ENCODE measurements at regions not wholly inside any gene's neighbourhood (a gene's known extent, or its start where the extent isn't known, plus 50 kb on each side); places are given as distances from the start of the nearest gene placed in this dataset.

DNA sequence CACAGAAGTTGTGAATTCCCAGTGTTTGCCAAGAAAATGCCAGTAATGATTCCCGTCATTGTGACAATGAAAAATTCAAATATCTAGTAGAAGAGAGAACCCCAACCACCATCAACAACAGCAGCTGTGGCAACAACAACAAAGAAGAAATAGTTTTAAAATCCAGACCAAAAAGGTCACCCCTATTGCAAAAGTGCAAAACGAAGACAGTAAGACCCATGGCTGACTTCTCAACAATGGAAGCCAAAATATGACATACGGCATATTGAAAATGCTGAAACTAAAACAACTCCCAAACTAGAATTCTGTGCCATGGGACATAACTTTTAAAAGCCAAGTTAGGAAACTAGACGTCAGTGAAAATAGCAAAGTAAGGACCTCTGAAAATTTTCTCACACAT lies 270.6 kb downstream of the IRX2 start:
- 78 to 83% methylated on average over 4 of the region's 4 CpGs for WGBS, 2 donors
- intact Hi-C loops (cut with DNase I; ENCODE audit: low total_unique reads): no loop called here
- H3K4me3 ChIP-seq (ENCODE audit: low read depth, poor library complexity, severe bottlenecking): no peak overlapping the region
- DNase-seq (ENCODE audit: low spot score in 2 of 2): no peak
- TF ChIP-seq POLR2A (IDR thresholded peaks at IDR 0.05): no peak
- TF ChIP-seq, protein P1, sequence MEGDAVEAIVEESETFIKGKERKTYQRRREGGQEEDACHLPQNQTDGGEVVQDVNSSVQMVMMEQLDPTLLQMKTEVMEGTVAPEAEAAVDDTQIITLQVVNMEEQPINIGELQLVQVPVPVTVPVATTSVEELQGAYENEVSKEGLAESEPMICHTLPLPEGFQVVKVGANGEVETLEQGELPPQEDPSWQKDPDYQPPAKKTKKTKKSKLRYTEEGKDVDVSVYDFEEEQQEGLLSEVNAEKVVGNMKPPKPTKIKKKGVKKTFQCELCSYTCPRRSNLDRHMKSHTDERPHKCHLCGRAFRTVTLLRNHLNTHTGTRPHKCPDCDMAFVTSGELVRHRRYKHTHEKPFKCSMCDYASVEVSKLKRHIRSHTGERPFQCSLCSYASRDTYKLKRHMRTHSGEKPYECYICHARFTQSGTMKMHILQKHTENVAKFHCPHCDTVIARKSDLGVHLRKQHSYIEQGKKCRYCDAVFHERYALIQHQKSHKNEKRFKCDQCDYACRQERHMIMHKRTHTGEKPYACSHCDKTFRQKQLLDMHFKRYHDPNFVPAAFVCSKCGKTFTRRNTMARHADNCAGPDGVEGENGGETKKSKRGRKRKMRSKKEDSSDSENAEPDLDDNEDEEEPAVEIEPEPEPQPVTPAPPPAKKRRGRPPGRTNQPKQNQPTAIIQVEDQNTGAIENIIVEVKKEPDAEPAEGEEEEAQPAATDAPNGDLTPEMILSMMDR (IDR thresholded peaks at IDR 0.05): no peak

DNA sequence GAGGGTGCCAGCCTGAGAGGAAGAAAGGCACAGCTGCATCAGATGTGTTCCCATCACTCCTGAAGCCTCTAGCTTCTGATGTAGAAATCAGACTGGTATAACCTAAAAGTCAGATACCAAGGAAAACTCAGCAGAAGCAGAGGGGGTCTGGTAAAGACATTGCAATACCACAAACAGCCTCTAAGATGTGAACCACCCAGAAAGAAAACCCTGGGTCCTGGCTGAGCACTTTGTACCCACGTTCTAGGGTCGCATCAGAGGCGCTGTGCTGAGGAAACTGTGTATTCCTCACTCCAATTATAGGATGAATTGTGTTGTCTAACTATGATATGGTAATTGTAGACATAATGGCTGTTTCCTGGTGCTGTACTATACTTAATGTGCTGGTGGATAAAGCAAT lies 275.6 kb downstream of the IRX2 start:
- WGBS, 2 donors: 47 to 67% methylated on average over 3 of the region's 3 CpGs
- no peak for DNase-seq (ENCODE audit: low spot score in 2 of 2)
- TF ChIP-seq, protein P1 (IDR thresholded peaks at IDR 0.05): no peak
- TF ChIP-seq POLR2A (IDR thresholded peaks at IDR 0.05): no peak
- intact Hi-C loops (cut with DNase I; ENCODE audit: low total_unique reads): no loop called here
- no peak overlapping the region for H3K4me3 ChIP-seq (ENCODE audit: low read depth, poor library complexity, severe bottlenecking)

DNA sequence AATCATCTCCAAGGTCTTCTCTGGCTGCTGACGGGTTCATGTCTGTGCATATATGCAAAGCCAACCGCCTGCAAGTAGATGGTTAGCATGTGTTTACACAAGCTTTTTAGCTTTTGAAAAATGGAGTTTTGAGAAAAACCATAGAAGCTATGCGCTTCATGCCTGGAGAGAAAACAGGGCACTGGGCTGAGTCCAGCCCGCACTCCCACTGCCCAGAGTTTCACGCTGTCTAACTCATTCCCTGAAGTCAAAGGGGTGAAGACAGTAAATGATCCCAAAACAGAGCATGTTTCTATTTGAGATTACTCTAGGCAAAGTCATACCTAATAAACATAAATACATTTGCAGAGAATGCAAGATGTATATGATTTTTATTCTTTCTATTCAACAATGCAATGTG lies 278.8 kb downstream of the IRX2 start:
- no peak for DNase-seq (ENCODE audit: low spot score in 2 of 2)
- H3K4me3 ChIP-seq (ENCODE audit: low read depth, poor library complexity, severe bottlenecking): no peak overlapping the region
- intact Hi-C loops (cut with DNase I; ENCODE audit: low total_unique reads): no loop called here
- WGBS, 2 donors: 49 to 60% methylated on average over 5 of the region's 5 CpGs
- TF ChIP-seq POLR2A (IDR thresholded peaks at IDR 0.05): no peak
- TF ChIP-seq, protein P1 (IDR thresholded peaks at IDR 0.05): no peak

DNA sequence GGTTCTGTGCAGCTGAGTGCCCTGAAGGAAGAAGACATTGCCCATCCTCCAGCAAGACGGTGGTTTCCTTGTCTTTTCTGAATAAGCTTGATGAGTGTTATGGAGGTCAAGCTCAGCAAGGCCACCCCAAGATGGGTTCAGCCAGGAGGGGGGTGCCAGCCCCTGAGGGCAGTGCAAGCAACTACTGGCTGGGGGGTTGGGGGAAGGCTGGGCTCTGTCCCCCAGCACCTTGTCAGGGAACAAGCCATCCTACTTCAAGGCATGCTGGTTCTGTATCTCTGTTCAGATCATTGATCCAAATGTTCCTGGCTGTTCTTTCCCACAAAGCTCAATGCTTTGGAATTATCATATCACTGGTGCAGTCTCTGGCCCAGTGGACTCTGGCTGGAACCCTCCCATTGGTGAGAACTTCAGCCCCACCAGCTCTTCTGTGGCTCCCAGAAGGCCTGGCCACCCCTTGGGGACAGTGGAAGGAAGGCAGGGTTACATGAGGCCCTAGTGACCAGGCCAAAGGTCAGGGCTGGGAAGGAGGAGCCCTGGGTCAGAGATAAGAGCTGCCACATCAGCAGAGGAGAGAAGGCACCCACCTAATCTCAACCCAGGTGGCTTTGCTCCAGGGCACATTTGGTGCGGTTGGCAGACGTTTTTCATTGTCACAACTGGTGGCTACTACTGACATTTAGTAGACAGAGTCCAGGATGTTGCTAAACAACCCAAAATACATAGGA lies 280.2 kb downstream of the IRX2 start:
- WGBS, 2 donors: 77 to 83% methylated on average over 3 of the region's 3 CpGs
- TF ChIP-seq POLR2A (IDR thresholded peaks at IDR 0.05): no peak
- TF ChIP-seq, protein P1 (IDR thresholded peaks at IDR 0.05): no peak
- no peak overlapping the region for H3K4me3 ChIP-seq (ENCODE audit: low read depth, poor library complexity, severe bottlenecking)
- DNase-seq (ENCODE audit: low spot score in 2 of 2): no peak
- intact Hi-C loops (cut with DNase I; ENCODE audit: low total_unique reads): no loop called here

DNA sequence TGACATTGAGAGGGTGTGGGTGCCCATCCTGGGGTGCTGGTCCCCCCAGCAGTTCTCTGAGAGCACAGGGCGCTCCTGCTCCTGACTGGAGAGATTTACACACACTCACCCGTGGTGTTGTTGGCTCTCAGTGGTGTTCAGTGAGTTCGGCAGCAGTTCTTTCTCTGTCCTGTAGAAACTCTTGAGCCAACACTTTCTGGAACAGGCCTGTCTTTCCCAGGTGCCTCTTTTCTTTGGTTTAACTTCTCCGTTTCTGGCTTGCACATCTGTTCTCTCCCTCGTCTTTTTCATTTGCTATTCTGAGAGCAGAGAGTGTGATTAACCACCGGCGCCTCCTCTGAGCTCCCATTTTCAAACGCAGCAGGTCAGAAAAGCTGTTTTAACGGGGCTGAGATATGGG lies 284.5 kb downstream of the IRX2 start:
- H3K4me3 ChIP-seq (ENCODE audit: low read depth, poor library complexity, severe bottlenecking): no peak overlapping the region
- intact Hi-C loops (cut with DNase I; ENCODE audit: low total_unique reads): no loop called here
- WGBS, 2 donors: 57 to 75% methylated on average over 9 of the region's 9 CpGs
- TF ChIP-seq, protein P1 (IDR thresholded peaks at IDR 0.05): no peak
- TF ChIP-seq POLR2A (IDR thresholded peaks at IDR 0.05): no peak
- no peak for DNase-seq (ENCODE audit: low spot score in 2 of 2)

DNA sequence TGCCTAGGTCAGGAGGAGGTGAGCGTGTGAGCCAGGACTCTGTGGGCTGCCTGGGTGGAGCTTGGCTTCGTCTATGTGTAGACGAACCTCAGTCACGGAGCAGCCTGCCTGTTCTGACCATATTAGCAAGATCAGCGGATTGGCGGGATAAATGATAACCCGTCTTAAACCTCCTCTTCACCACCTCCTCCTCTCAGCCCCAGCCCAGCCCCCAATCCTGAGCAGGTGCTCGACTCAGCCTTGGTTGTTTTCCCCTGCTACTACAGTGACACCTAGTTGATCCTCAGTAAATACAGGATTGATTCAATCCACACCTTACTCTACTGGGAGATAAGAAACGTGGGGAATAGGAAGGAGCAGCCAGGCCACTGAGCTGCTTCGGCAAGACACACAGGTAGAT lies 286.1 kb downstream of the IRX2 start:
- intact Hi-C loops (cut with DNase I; ENCODE audit: low total_unique reads): no loop called here

More for the DNA sequence above, 286.1 kb downstream of the IRX2 start:
- no peak for DNase-seq (ENCODE audit: low spot score in 2 of 2)
- no peak for TF ChIP-seq POLR2A (IDR thresholded peaks at IDR 0.05)
- TF ChIP-seq, protein P1 (IDR thresholded peaks at IDR 0.05): no peak
- 51 to 60% methylated on average over 10 of the region's 10 CpGs for WGBS, 2 donors
- no peak overlapping the region for H3K4me3 ChIP-seq (ENCODE audit: low read depth, poor library complexity, severe bottlenecking)

All from lower leg skin (tissue), 4 donors.